NCI-H1436 treated with DMSO at 0.1 percent for 48 hours (cell line): ENCODE measurements at regions not wholly inside any gene's neighbourhood (a gene's known extent, or its start where the extent isn't known, plus 50 kb on each side); places are given as distances from the start of the nearest gene placed in this dataset.
"Not testable (repeated sequence)": the region's sequence is repeated elsewhere in the genome, so short reads cannot be mapped to it uniquely, and the experiment has no call there.

ENCODE experiments used
- DNase-seq: peaks from one replicate; lab custom pipeline; 2025; lab: John Stamatoyannopoulos, UW

GRCh38 chr11:119586181-119586580, 142.8 kb downstream of the NECTIN1 start:
- DNase-seq = no peak

GRCh38 chr11:119585043-119585781, 143.8 kb downstream of the NECTIN1 start:
- no peak for DNase-seq

- peak; percentile 38 for DNase-seq
Measured at GRCh38 chr11:119584193-119585042, 144.6 kb downstream of the NECTIN1 start.

- no peak for DNase-seq
Measured at GRCh38 chr11:119583585-119583984, 145.4 kb downstream of the NECTIN1 start.

- not testable (repeated sequence) for DNase-seq
Measured at GRCh38 chr11:119581396-119581795, 147.6 kb downstream of the NECTIN1 start.

- no peak for DNase-seq
Measured at GRCh38 chr11:119580751-119581150, 148.2 kb downstream of the NECTIN1 start.

- DNase-seq = no peak
Measured at GRCh38 chr11:119580081-119580480, 148.9 kb downstream of the NECTIN1 start.

GRCh38 chr11:119578521-119579191, 150.3 kb downstream of the NECTIN1 start:
- DNase-seq = no peak

GRCh38 chr11:119573858-119574257, 150.9 kb upstream of the THY1 start:
- no peak for DNase-seq

GRCh38 chr11:119572481-119573424, 149.8 kb upstream of the THY1 start:
- no peak for DNase-seq

- DNase-seq = no peak
Measured at GRCh38 chr11:119571311-119571710, 148.3 kb upstream of the THY1 start.

- peak; percentile 74 for DNase-seq
Measured at GRCh38 chr11:119567688-119568582, 145.0 kb upstream of the THY1 start.

- DNase-seq = no peak
Measured at GRCh38 chr11:119566319-119566718, 143.3 kb upstream of the THY1 start.

- not testable (repeated sequence) for DNase-seq
Measured at GRCh38 chr11:119565693-119566092, 142.7 kb upstream of the THY1 start.

- DNase-seq = no peak
Measured at GRCh38 chr11:119560961-119561360, 138.0 kb upstream of the THY1 start.

GRCh38 chr11:119560291-119560690, 137.3 kb upstream of the THY1 start:
- no peak for DNase-seq

- no peak for DNase-seq
Measured at GRCh38 chr11:119552106-119552485, 129.1 kb upstream of the THY1 start.

- DNase-seq = no peak
Measured at GRCh38 chr11:119551420-119552105, 128.6 kb upstream of the THY1 start.

- no peak for DNase-seq
Measured at GRCh38 chr11:119550053-119550752, 127.2 kb upstream of the THY1 start.
